D721Med (cell line): ENCODE measurements at regions not wholly inside any gene's neighbourhood (a gene's known extent, or its start where the extent isn't known, plus 50 kb on each side); places are given as distances from the start of the nearest gene placed in this dataset.

ENCODE experiments used
- DNase-seq: peaks from one replicate; pipeline ENCODE4 v3.0.0; 2011; ENCODE audit warnings: low spot score; ENCODE audit not compliant: insufficient read length
- FAIRE-seq: peaks from 2 replicates; lab custom pipeline; 2011; peaks lifted over from hg19 to GRCh38; lab: Jason Lieb, UNC
- CTCF ChIP-seq: IDR thresholded peaks from 2 replicates; pipeline ENCODE4 v1.5.1; 2012; ENCODE audit warnings: mild to moderate bottlenecking, control low read depth; ENCODE audit not compliant: insufficient read depth; ENCODE audit errors: missing control alignments

- no peak for TF ChIP-seq CTCF
- no peak for FAIRE-seq
- no peak for DNase-seq
These were observed 974.2 kb downstream of the JRKL start for GRCh38 chr11:97364047-97364446.

- TF ChIP-seq CTCF, result no peak
- FAIRE-seq (no peak), DNase-seq (no peak)
These were observed 977.7 kb downstream of the JRKL start for GRCh38 chr11:97367406-97368083.

- no peak for FAIRE-seq
- TF ChIP-seq CTCF, result no peak
- DNase-seq, result no peak
These were observed 999.5 kb downstream of the JRKL start for GRCh38 chr11:97389270-97389669.

- TF ChIP-seq CTCF, result no peak
- FAIRE-seq (no peak), DNase-seq (no peak)
These were observed 1008.4 kb downstream of the JRKL start for GRCh38 chr11:97398246-97398645.

- TF ChIP-seq CTCF, result no peak
- no peak for FAIRE-seq
- DNase-seq, result no peak
These were observed 1019.3 kb downstream of the JRKL start for GRCh38 chr11:97409141-97409540.

- FAIRE-seq (no peak), DNase-seq (no peak)
- no peak for TF ChIP-seq CTCF
These were observed 1025.0 kb downstream of the JRKL start for GRCh38 chr11:97414801-97415200.

GRCh38 chr11:97419729-97420128 lies 1029.9 kb downstream of the JRKL start:
- FAIRE-seq, result no peak
- no peak for TF ChIP-seq CTCF
- DNase-seq, result no peak
